ENCODE measurements at regions not wholly inside any gene's neighbourhood (a gene's known extent, or its start where the extent isn't known, plus 50 kb on each side); places are given as distances from the start of the nearest gene placed in this dataset.

DNA sequence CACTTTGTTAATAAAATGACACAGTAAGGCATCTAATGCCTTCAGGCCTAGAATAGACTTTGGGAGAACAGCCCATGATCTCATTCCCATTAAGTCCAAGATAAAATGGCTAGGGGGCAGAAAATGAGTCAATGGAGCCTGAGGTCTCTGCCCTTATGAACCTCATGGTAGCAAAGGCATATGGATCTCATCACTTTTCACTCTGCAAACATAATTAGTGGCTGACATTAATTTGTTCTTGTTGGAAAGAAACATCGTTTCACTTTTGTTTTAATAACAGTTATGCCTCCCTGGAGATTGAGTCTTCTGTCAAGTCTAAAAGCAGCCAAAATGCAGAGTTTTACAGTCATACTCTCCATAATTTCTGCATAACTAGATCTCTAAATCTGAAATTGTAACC lies 111.8 kb upstream of the API5 start:
- Histone ChIP-seq H3K27me3 (no peaks in the 10 kb centered on the region), H3K4me1 (no peaks in the 10 kb centered on the region), H3K4me3 (no peak overlapping the region), H3K27ac (no peak overlapping the region), H3K36me3 (no peaks in the 10 kb centered on the region), H3K9me3 (peaks cover 0 to 4% (median 0%) of the 10 kb centered on the region in 3 donors)
- TF ChIP-seq, protein P1, sequence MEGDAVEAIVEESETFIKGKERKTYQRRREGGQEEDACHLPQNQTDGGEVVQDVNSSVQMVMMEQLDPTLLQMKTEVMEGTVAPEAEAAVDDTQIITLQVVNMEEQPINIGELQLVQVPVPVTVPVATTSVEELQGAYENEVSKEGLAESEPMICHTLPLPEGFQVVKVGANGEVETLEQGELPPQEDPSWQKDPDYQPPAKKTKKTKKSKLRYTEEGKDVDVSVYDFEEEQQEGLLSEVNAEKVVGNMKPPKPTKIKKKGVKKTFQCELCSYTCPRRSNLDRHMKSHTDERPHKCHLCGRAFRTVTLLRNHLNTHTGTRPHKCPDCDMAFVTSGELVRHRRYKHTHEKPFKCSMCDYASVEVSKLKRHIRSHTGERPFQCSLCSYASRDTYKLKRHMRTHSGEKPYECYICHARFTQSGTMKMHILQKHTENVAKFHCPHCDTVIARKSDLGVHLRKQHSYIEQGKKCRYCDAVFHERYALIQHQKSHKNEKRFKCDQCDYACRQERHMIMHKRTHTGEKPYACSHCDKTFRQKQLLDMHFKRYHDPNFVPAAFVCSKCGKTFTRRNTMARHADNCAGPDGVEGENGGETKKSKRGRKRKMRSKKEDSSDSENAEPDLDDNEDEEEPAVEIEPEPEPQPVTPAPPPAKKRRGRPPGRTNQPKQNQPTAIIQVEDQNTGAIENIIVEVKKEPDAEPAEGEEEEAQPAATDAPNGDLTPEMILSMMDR (IDR thresholded peaks at IDR 0.05) = no peak
- no peak for TF ChIP-seq EP300 (IDR thresholded peaks at IDR 0.05)
- TF ChIP-seq POLR2AphosphoS5 (IDR thresholded peaks at IDR 0.05) = no peak
- no peak for TF ChIP-seq POLR2A (IDR thresholded peaks at IDR 0.05)
- ATAC-seq = no peak
- WGBS, 2 donors (ENCODE audit: low coverage in 1 of 2) = 8 to 11% methylated on average over 1 of the region's 1 CpG

DNA sequence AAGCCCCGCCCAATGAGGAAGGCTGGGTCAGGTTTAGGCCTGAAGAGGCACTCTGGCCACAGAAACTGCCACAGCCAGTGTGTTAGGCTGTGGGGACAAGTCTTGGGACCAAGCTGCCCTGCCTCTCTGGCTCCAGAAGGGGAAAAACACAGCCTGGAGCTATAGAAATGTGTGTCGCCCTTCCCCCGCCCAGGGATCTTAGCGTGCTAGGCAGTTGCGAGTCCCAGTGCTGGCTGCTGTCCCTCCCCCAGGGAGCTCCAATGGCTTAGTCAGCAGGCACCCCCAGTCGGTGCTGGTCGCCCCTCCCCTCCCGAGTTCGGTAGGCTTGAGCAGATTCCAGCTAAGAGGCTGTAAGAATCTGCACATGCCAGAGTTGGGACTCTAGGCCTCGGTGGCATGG lies 99.5 kb upstream of the API5 start:
- no peaks in the 10 kb centered on the region for H3K4me1 ChIP-seq
- H3K36me3 ChIP-seq = no peaks in the 10 kb centered on the region
- no peak overlapping the region for H3K27ac ChIP-seq
- TF ChIP-seq, protein P1 (IDR thresholded peaks at IDR 0.05) = no peak
- no peak for TF ChIP-seq POLR2A (IDR thresholded peaks at IDR 0.05)
- no peak for ATAC-seq
- peaks cover 0 to 29% (median 0%) of the 10 kb centered on the region in 3 donors for H3K9me3 ChIP-seq
- H3K4me3 ChIP-seq = no peak overlapping the region
- peaks cover 3% of the 10 kb centered on the region for H3K27me3 ChIP-seq
- WGBS, 2 donors (ENCODE audit: low coverage in 1 of 2) = no CpG with 5 or more reads among the region's 10 CpGs

DNA sequence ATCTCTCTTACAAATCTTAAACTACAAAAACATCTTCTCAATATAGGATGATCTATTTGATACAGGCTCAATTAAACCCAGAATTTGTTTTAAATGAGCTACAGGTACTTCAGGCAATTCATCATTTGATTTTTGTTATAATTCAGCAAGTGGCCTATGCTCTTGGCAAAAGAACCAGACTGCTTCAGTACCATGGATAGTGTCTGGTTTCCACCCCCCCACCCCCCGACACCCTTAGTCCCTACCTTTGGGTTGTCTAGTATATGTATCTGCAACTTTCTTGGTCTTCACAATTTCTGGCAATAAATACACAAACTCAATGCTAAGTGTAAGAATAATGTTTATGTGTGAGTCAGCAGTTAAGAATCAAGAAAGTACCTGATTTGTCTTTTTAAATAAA lies 97.3 kb upstream of the API5 start:
- Histone ChIP-seq H3K4me1 (no peaks in the 10 kb centered on the region), H3K27me3 (peaks cover 3% of the 10 kb centered on the region), H3K36me3 (no peaks in the 10 kb centered on the region), H3K9me3 (peaks cover 0 to 21% (median 0%) of the 10 kb centered on the region in 3 donors), H3K27ac (no peak overlapping the region), H3K4me3 (no peak overlapping the region)
- ATAC-seq = no peak
- TF ChIP-seq POLR2AphosphoS5 (IDR thresholded peaks at IDR 0.05) (no peak), EP300 (IDR thresholded peaks at IDR 0.05) (no peak), POLR2A (IDR thresholded peaks at IDR 0.05) (no peak)
- TF ChIP-seq, protein P1 (IDR thresholded peaks at IDR 0.05) = no peak
- 33 to 43% methylated on average over 1 of the region's 1 CpG for WGBS, 2 donors (ENCODE audit: low coverage in 1 of 2)

DNA sequence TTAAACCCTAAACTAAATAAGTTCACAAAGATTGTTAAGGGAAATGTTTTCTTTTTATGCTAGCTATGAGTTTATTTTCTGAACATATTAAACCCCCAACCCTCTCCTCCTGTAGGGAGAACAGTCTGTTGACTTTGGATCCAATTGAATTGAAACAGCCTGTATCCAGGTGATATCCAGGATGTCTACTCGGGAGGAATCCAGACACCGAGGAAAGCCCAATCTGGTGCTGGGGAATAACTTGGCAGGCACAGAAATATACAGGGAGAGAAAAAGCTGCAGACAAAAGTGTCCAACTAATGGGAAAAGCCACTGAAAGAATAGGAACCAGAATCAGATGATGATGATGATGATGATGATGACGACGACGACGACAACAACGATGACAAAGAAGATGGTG lies 93.9 kb upstream of the API5 start:
- ATAC-seq = no peak
- Histone ChIP-seq H3K27ac (no peak overlapping the region), H3K9me3 (no peaks in the 10 kb centered on the region), H3K36me3 (no peaks in the 10 kb centered on the region), H3K27me3 (no peaks in the 10 kb centered on the region), H3K4me1 (no peaks in the 10 kb centered on the region), H3K4me3 (no peak overlapping the region)
- 82% methylated on average over 6 of the region's 7 CpGs; no CpG with 5 or more reads in 1 of the 2 donors for WGBS, 2 donors (ENCODE audit: low coverage in 1 of 2)
- TF ChIP-seq EP300 (IDR thresholded peaks at IDR 0.05) = no peak
- TF ChIP-seq POLR2A (IDR thresholded peaks at IDR 0.05) = no peak
- TF ChIP-seq, protein P1 (IDR thresholded peaks at IDR 0.05) = no peak
- no peak for TF ChIP-seq POLR2AphosphoS5 (IDR thresholded peaks at IDR 0.05)

DNA sequence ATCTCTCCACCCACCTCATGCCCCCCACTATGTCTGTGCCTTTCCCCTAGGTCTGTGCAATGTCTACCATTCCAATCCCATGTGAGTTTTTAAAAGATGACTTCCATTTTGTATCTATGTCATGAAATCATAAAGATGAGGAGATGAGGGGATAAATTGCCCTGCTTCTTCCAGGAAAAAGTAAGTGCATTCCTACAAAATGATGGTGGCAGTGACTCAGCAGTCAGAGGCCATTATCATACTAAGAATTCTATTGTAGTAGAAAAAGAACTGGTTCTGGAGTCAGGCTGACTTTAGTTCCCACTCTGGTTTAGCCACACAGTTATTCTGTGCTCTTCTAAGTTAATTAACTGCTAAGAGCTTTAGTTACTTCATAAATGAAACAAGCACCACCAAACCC lies 89.6 kb upstream of the API5 start:
- Histone ChIP-seq H3K4me3 (no peak overlapping the region), H3K27ac (no peak overlapping the region), H3K4me1 (no peaks in the 10 kb centered on the region), H3K9me3 (no peaks in the 10 kb centered on the region), H3K36me3 (no peaks in the 10 kb centered on the region), H3K27me3 (no peaks in the 10 kb centered on the region)
- no peak for ATAC-seq
- TF ChIP-seq POLR2AphosphoS5 (IDR thresholded peaks at IDR 0.05) (no peak), EP300 (IDR thresholded peaks at IDR 0.05) (no peak), POLR2A (IDR thresholded peaks at IDR 0.05) (no peak)
- TF ChIP-seq, protein P1 (IDR thresholded peaks at IDR 0.05) = no peak

Data from gastroesophageal sphincter (tissue), 4 donors.